GM23248 (cell line): ENCODE measurements at regions not wholly inside any gene's neighbourhood (a gene's known extent, or its start where the extent isn't known, plus 50 kb on each side); places are given as distances from the start of the nearest gene placed in this dataset.
"Not testable (repeated sequence)": the region's sequence is repeated elsewhere in the genome, so short reads cannot be mapped to it uniquely, and the experiment has no call there.

ENCODE experiments used
- EZH2 ChIP-seq: fragments of 200-600 bp; sonication (generic); IDR thresholded peaks from 2 replicates; pipeline ENCODE4 v1.6.1; 2018; ENCODE audit warnings: antibody characterized with exemption, mild to moderate bottlenecking; ENCODE audit not compliant: insufficient read depth, poor library complexity, severe bottlenecking
- EZH2phosphoT487 ChIP-seq: fragments of 200-600 bp; sonication (generic); IDR thresholded peaks from 2 replicates; pipeline ENCODE4 v1.6.1; 2018; ENCODE audit warnings: antibody characterized with exemption, moderate library complexity, mild to moderate bottlenecking, low read depth; ENCODE audit not compliant: insufficient read depth

DNA sequence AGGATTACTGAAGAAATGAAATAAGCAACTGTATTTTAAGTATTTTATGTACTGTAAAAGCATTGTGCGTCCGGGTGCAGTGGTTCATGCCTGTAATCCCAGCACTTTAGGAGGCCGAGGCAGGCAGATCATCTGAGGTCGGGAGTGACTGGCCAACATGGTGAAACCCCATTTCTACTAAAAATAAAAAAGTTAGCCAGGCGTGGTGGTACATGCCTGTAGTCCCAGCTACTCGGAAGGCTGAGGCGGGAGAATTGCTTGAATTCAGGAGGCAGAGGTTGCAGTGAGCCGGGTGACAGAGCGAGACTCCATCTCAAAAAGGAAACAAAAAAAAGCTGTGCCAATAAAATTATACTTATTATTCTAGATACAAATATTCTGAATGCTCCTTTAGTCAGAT lies 215.4 kb upstream of the DMRT1 start:
- not testable (repeated sequence) for TF ChIP-seq EZH2, EZH2phosphoT487
